Upper lobe of left lung (tissue), 6 donors: ENCODE measurements at regions not wholly inside any gene's neighbourhood (a gene's known extent, or its start where the extent isn't known, plus 50 kb on each side); places are given as distances from the start of the nearest gene placed in this dataset.
"Not testable (repeated sequence)": the region's sequence is repeated elsewhere in the genome, so short reads cannot be mapped to it uniquely, and the experiment has no call there.

Source experiments
- ATAC-seq, 2 donors: fragments of 200-7000 bp; cut with Tn5 transposase; one replicate each; pipeline ENCODE4 v1.9.1; 2022; ENCODE audit warnings: mild to moderate bottlenecking in 2 of 2, moderate library complexity in 2 of 2; ENCODE audit not compliant: low FRiP score in 2 of 2
- DNase-seq, 2 donors: peaks; one replicate each; pipeline ENCODE4 v3.0.0-alpha.2; 2019 to 2020
- H3K27ac ChIP-seq, 4 donors: fragments of 200-600 bp; sonication (generic); one replicate each; pipeline ENCODE4 v1.5.1; 2016 to 2019
- H3K27me3 ChIP-seq, 4 donors: fragments of 200-600 bp; sonication (generic); one replicate each; pipeline ENCODE4 v1.5.1; 2017 to 2019
- H3K36me3 ChIP-seq, 4 donors: fragments of 200-600 bp; sonication (generic); one replicate each; pipeline ENCODE4 v1.5.1; 2016 to 2019
- H3K4me1 ChIP-seq, 4 donors: fragments of 200-600 bp; sonication (generic); one replicate each; pipeline ENCODE4 v1.5.1; 2018 to 2019
- H3K4me3 ChIP-seq, 4 donors: fragments of 200-600 bp; sonication (generic); one replicate each; pipeline ENCODE4 v1.5.1; 2017 to 2019; ENCODE audit warnings: mild to moderate bottlenecking in 2 of 4, moderate library complexity in 1 of 4
- H3K9me3 ChIP-seq, 4 donors: fragments of 200-600 bp; sonication (generic); one replicate each; pipeline ENCODE4 v1.5.1; 2018 to 2019
- CTCF ChIP-seq, 6 experiments: fragments of 450-650 bp in 4 of 6; fragments of 200-600 bp in 2 of 6; sonication (generic) in 2 of 6; IDR thresholded peaks; one replicate each; pipeline ENCODE4 v1.5.1; 2016 to 2019; ENCODE audit warnings: antibody characterized with exemption in 6 of 6
- EP300 ChIP-seq, 4 donors: sonication (generic); formaldehyde crosslinking; IDR thresholded peaks; one replicate each; pipeline ENCODE4 v1.5.1; 2017; ENCODE audit warnings: antibody characterized with exemption in 4 of 4, control low read depth in 2 of 4
- POLR2A ChIP-seq, 4 donors: fragments of 450-650 bp; IDR thresholded peaks; one replicate each; pipeline ENCODE4 v1.5.1; 2016 to 2017; ENCODE audit warnings: antibody characterized with exemption in 4 of 4, mild to moderate bottlenecking in 2 of 4
- POLR2AphosphoS5 ChIP-seq, 2 donors: sonication (generic); formaldehyde crosslinking; IDR thresholded peaks; one replicate each; pipeline ENCODE4 v1.5.1; 2017; ENCODE audit warnings: antibody characterized with exemption in 2 of 2
- WGBS, 2 donors: methylation state at CpG; one replicate each; pipeline ENCODE4 v1.1.5; 2017 to 2018; 5-methylcytosine and 5-hydroxymethylcytosine counted together
- donor health status: DM: no; HTN: no; CAD: no; lungs with moderate emphysema.
- donor health status: DM: no; HTN: yes; CAD: no; lungs with severe emphysema.

GRCh38 chr6:51303338-51303737, 484.7 kb downstream of the TFAP2B start:
- no peak for TF ChIP-seq CTCF (IDR thresholded peaks at IDR 0.05)
- no peak for TF ChIP-seq EP300 (IDR thresholded peaks at IDR 0.05)
- no peak for TF ChIP-seq POLR2A (IDR thresholded peaks at IDR 0.05)
- TF ChIP-seq POLR2AphosphoS5 (IDR thresholded peaks at IDR 0.05), result no peak
- H3K9me3 ChIP-seq, result no peaks in the 10 kb centered on the region
- DNase-seq, result no peak
- no peak for ATAC-seq
- H3K27ac ChIP-seq, result no peak overlapping the region
- no peaks in the 10 kb centered on the region for H3K4me1 ChIP-seq
- 63 to 69% methylated on average over 2 of the region's 2 CpGs for WGBS, 2 donors
- H3K36me3 ChIP-seq, result no peaks in the 10 kb centered on the region
- H3K27me3 ChIP-seq, result no peaks in the 10 kb centered on the region
- H3K4me3 ChIP-seq, result no peak overlapping the region

- Histone ChIP-seq H3K27me3 (no peaks in the 10 kb centered on the region), H3K4me3 (no peak overlapping the region), H3K9me3 (no peaks in the 10 kb centered on the region), H3K4me1 (no peaks in the 10 kb centered on the region), H3K36me3 (no peaks in the 10 kb centered on the region), H3K27ac (no peak overlapping the region)
- TF ChIP-seq POLR2A (IDR thresholded peaks at IDR 0.05), result no peak
- WGBS, 2 donors, result 85 to 94% methylated on average over 2 of the region's 2 CpGs
- DNase-seq, result no peak
- ATAC-seq, result no peak
These were observed 496.3 kb downstream of the TFAP2B start for GRCh38 chr6:51314965-51315364.

- H3K9me3 ChIP-seq, result no peaks in the 10 kb centered on the region
- no peaks in the 10 kb centered on the region for H3K27me3 ChIP-seq
- no peaks in the 10 kb centered on the region for H3K4me1 ChIP-seq
- WGBS, 2 donors, result 66 to 73% methylated on average over 5 of the region's 5 CpGs
- H3K27ac ChIP-seq, result no peak overlapping the region
- ATAC-seq, result no peak
- no peak overlapping the region for H3K4me3 ChIP-seq
- H3K36me3 ChIP-seq, result no peaks in the 10 kb centered on the region
- DNase-seq, result no peak
- TF ChIP-seq POLR2AphosphoS5 (IDR thresholded peaks at IDR 0.05) (no peak), EP300 (IDR thresholded peaks at IDR 0.05) (no peak), POLR2A (IDR thresholded peaks at IDR 0.05) (no peak), CTCF (IDR thresholded peaks at IDR 0.05) (no peak)
These were observed 500.0 kb downstream of the TFAP2B start for GRCh38 chr6:51318674-51319073.

GRCh38 chr6:51321477-51321876, 502.8 kb downstream of the TFAP2B start:
- H3K4me1 ChIP-seq, ATAC-seq: not testable (repeated sequence)

GRCh38 chr6:51322505-51322904, 503.8 kb downstream of the TFAP2B start:
- no peak for DNase-seq
- Histone ChIP-seq H3K4me3 (no peak overlapping the region), H3K27me3 (no peaks in the 10 kb centered on the region), H3K9me3 (no peaks in the 10 kb centered on the region), H3K27ac (no peak overlapping the region), H3K36me3 (no peaks in the 10 kb centered on the region), H3K4me1 (no peaks in the 10 kb centered on the region)
- no peak for ATAC-seq
- no peak for TF ChIP-seq POLR2AphosphoS5 (IDR thresholded peaks at IDR 0.05)
- no peak for TF ChIP-seq EP300 (IDR thresholded peaks at IDR 0.05)
- no peak for TF ChIP-seq POLR2A (IDR thresholded peaks at IDR 0.05)
- no peak for TF ChIP-seq CTCF (IDR thresholded peaks at IDR 0.05)

More at GRCh38 chr6:51321477-51321876, 502.8 kb downstream of the TFAP2B start:
- WGBS, 2 donors, result 87 to 92% methylated on average over 3 of the region's 3 CpGs
- H3K4me3 ChIP-seq, H3K27ac ChIP-seq, H3K36me3 ChIP-seq, DNase-seq, H3K9me3 ChIP-seq, H3K27me3 ChIP-seq: not testable (repeated sequence)

GRCh38 chr6:51323056-51323455, 504.4 kb downstream of the TFAP2B start:
- no peak for DNase-seq
- Histone ChIP-seq H3K9me3 (no peaks in the 10 kb centered on the region), H3K4me3 (no peak overlapping the region), H3K27ac (no peak overlapping the region), H3K36me3 (no peaks in the 10 kb centered on the region), H3K27me3 (no peaks in the 10 kb centered on the region), H3K4me1 (no peaks in the 10 kb centered on the region)
- TF ChIP-seq EP300 (IDR thresholded peaks at IDR 0.05), result no peak
- no peak for TF ChIP-seq POLR2AphosphoS5 (IDR thresholded peaks at IDR 0.05)
- no peak for TF ChIP-seq CTCF (IDR thresholded peaks at IDR 0.05)
- 65 to 94% methylated on average over 1 of the region's 1 CpG for WGBS, 2 donors
- ATAC-seq, result no peak
